K562 (cell line): ENCODE measurements at regions not wholly inside any gene's neighbourhood (a gene's known extent, or its start where the extent isn't known, plus 50 kb on each side); places are given as distances from the start of the nearest gene placed in this dataset.

Experiments used
- ATAC-seq: fragments of 200-7000 bp; cut with Tn5 transposase; 3 replicates; pipeline ENCODE4 v1.9.1; 2020; ENCODE audit warnings: moderate library complexity
- BruUV-seq: library from RNA; stranded (reverse); fragments of 400-500 nt; replicated peaks from 2 replicates; lab custom pipeline; 2021; lab: Mats Ljungman, UMichigan
- CTCF ChIA-PET: fragments of 300-600 bp; formaldehyde crosslinking; extraction: SDS; loops from one replicate; lab custom pipeline; 2021; ENCODE audit warnings: low intra/inter-chr PET ratio; lab: Yijun Ruan, JAX
- POLR2A ChIA-PET: fragments of 300-600, 350-650 bp; sonication (Branson Sonifier 250); formaldehyde crosslinking; extraction: SDS; loops from one replicate; lab custom pipeline; 2021; ENCODE audit warnings: antibody characterized with exemption, inconsistent platforms; lab: Yijun Ruan, JAX
- DNase-seq, 4 experiments: peaks; one replicate each; pipeline versions ENCODE4 v3.0.0 to v3.0.0-alpha.2; 2011 to 2018; ENCODE audit warnings: low spot score in 3 of 4, mixed read lengths in 3 of 4; ENCODE audit errors: extremely low read depth in 1 of 4
- FAIRE-seq: peaks from 2 replicates; lab custom pipeline; 2011; peaks lifted over from hg19 to GRCh38; lab: Jason Lieb, UNC
- H2AFZ ChIP-seq: 2 replicates; pipeline ENCODE4 v1.6.0; 2011; ENCODE audit warnings: low read depth, low read length, control low read depth, inconsistent platforms
- H3K27ac ChIP-seq: fragments of 200-600 bp; 3 replicates; pipeline ENCODE4 v1.8.0; 2011; ENCODE audit warnings: low read depth, mild to moderate bottlenecking, control low read depth, inconsistent platforms, low read length, moderate library complexity, mixed read lengths; ENCODE audit errors: extremely low read depth
- H3K27me3 ChIP-seq, 2 experiments: fragments of 300-600 bp in 1 of 2; 2 replicates in 1 of 2; 3 replicates in 1 of 2; pipeline versions ENCODE4 v1.6.0 to v1.8.0; 2011; ENCODE audit warnings: inconsistent platforms in 2 of 2, low read length in 2 of 2, mild to moderate bottlenecking in 1 of 2, mixed read lengths in 1 of 2, moderate library complexity in 1 of 2; ENCODE audit not compliant: control insufficient read depth in 2 of 2, insufficient read depth in 2 of 2
- H3K36me3 ChIP-seq: fragments of 300-600 bp; 3 replicates; pipeline ENCODE4 v1.8.0; 2011; ENCODE audit warnings: mild to moderate bottlenecking, low read length, inconsistent platforms; ENCODE audit not compliant: control insufficient read depth, insufficient read depth
- H3K4me1 ChIP-seq, 2 experiments: fragments of 200-600 bp in 1 of 2; replicated peaks in 1 of 2; 2 replicates in 1 of 2; 3 replicates in 1 of 2; pipeline versions ENCODE4 v1.5.1 to v1.8.0; 2011; ENCODE audit warnings: inconsistent platforms in 2 of 2, low read length in 2 of 2, mild to moderate bottlenecking in 1 of 2, mixed read lengths in 1 of 2, moderate library complexity in 1 of 2; ENCODE audit not compliant: control insufficient read depth in 2 of 2, insufficient read depth in 2 of 2
- H3K4me2 ChIP-seq: 2 replicates; pipeline ENCODE4 v1.6.1; 2011; ENCODE audit warnings: low read length, control low read depth, inconsistent platforms, mixed read lengths; ENCODE audit not compliant: insufficient read depth
- H3K4me3 ChIP-seq: fragments of 200-600 bp; sonication (generic), shearing (Covaris generic); 2 replicates; pipeline ENCODE4 v1.5.1; 2016; ENCODE audit warnings: control low read depth, inconsistent platforms
- H3K79me2 ChIP-seq: fragments of 200-600 bp; 3 replicates; pipeline ENCODE4 v1.8.0; 2011; ENCODE audit warnings: low read length, inconsistent platforms; ENCODE audit not compliant: control insufficient read depth, insufficient read depth
- H3K9ac ChIP-seq, 2 experiments: 2 replicates each; pipeline versions ENCODE4 v1.6.0 to v1.6.1; 2011; ENCODE audit warnings: low read depth in 2 of 2, low read length in 2 of 2, control low read depth in 1 of 2, inconsistent platforms in 1 of 2, mild to moderate bottlenecking in 1 of 2, mixed read lengths in 1 of 2; ENCODE audit not compliant: insufficient read depth in 1 of 2
- H3K9me1 ChIP-seq: one replicate; pipeline ENCODE4 v1.6.0; 2011; ENCODE audit warnings: inconsistent platforms, mild to moderate bottlenecking, low read length, moderate library complexity; ENCODE audit not compliant: control insufficient read depth, insufficient read depth
- H3K9me3 ChIP-seq: replicated peaks from 2 replicates; pipeline ENCODE4 v1.5.1; 2011; ENCODE audit warnings: low read depth, low read length, inconsistent platforms; ENCODE audit not compliant: control insufficient read depth, insufficient read depth
- H4K20me1 ChIP-seq: replicated peaks from 2 replicates; pipeline ENCODE4 v1.6.1; 2011; ENCODE audit warnings: low read length, inconsistent platforms, mixed read lengths; ENCODE audit not compliant: control insufficient read depth, insufficient read depth
- CXXC5 ChIP-seq: fragments of 250-450 bp; sonication (Bioruptor Pico); IDR thresholded peaks from 2 replicates; pipeline ENCODE4 v1.8.0; 2022; ENCODE audit warnings: inconsistent platforms, mild to moderate bottlenecking, moderate library complexity
- DDX20 ChIP-seq: fragments of 450-650 bp; IDR thresholded peaks from 2 replicates; pipeline ENCODE4 v1.6.1; 2016; ENCODE audit warnings: missing genetic modification characterization, low read depth, mild to moderate bottlenecking, missing compliant biosample characterization, moderate library complexity
- EWSR1 ChIP-seq: fragments of 450-650 bp; IDR thresholded peaks from 2 replicates; pipeline ENCODE4 v1.6.1; 2018; ENCODE audit warnings: borderline replicate concordance, mild to moderate bottlenecking, low read depth, moderate library complexity; ENCODE audit not compliant: partially characterized antibody
- FIP1L1 ChIP-seq: fragments of 200-400 bp; formaldehyde crosslinking; IDR thresholded peaks from 2 replicates; pipeline ENCODE4 v1.6.1; 2018; ENCODE audit warnings: mild to moderate bottlenecking, low read depth, low read length; ENCODE audit not compliant: poor library complexity, severe bottlenecking
- JUND ChIP-seq, 2 experiments: IDR thresholded peaks; 2 replicates in 1 of 2; 3 replicates in 1 of 2; pipeline ENCODE4 v1.6.1; 2011; ENCODE audit warnings: borderline replicate concordance in 2 of 2, low read depth in 2 of 2, low read length in 2 of 2, improper control_type of control experiment in 1 of 2, missing biosample characterization in 1 of 2, missing genetic modification characterization in 1 of 2, missing genetic modification reagents in 1 of 2
- RBBP5 ChIP-seq: fragments of 200-600 bp; sonication (generic); IDR thresholded peaks from 2 replicates; pipeline ENCODE4 v1.6.1; 2012; ENCODE audit warnings: borderline replicate concordance, mild to moderate bottlenecking, low read length, control low read depth, inconsistent platforms; ENCODE audit not compliant: insufficient read depth, poor library complexity, severe bottlenecking
- SRSF7 ChIP-seq: fragments of 200-400 bp; formaldehyde crosslinking; optimal IDR thresholded peaks from 2 replicates; pipeline ENCODE3; 2017; ENCODE audit warnings: mild to moderate bottlenecking, low read depth, low read length
- ZNF644 ChIP-seq: fragments of 200-800 bp; sonication (Bioruptor generic); IDR thresholded peaks from 2 replicates; pipeline ENCODE4 v1.6.1; 2016; ENCODE audit warnings: low read depth, missing genetic modification characterization, missing compliant biosample characterization
- in situ Hi-C: fragments of 300-500 bp; cut with MboI; formaldehyde crosslinking; loops from 4 replicates; pipeline ENCODE4 v1.15.0; 2018; ENCODE audit warnings: inconsistent platforms, mixed read lengths
- intact Hi-C: fragments of 100-400 bp; cut with micrococcal nuclease; formaldehyde crosslinking; loops from 2 replicates; pipeline ENCODE4 v1.14.2; 2022
- TF ChIP-seq, protein P1 (sequence below): sonication (generic); formaldehyde crosslinking; IDR thresholded peaks from 2 replicates; pipeline ENCODE4 v1.8.1; 2023; ENCODE audit warnings: mild to moderate bottlenecking, missing genetic modification reagents
- TF ChIP-seq, protein P2 (sequence below): fragments of 250-450 bp; sonication (Bioruptor Pico); IDR thresholded peaks from 2 replicates; pipeline ENCODE4 v1.9.0; 2021; ENCODE audit warnings: mild to moderate bottlenecking, inconsistent platforms
- TF ChIP-seq, protein P3 (sequence below), 2 experiments: fragments of 450-650 bp in 1 of 2; sonication (generic) in 1 of 2; formaldehyde crosslinking in 1 of 2; IDR thresholded peaks in 1 of 2; conservative IDR thresholded peaks in 1 of 2; 2 replicates each; pipeline versions ENCODE4 v1.6.1 to v1.8.1; 2016 to 2023; ENCODE audit warnings: mild to moderate bottlenecking in 2 of 2, moderate library complexity in 2 of 2, inconsistent platforms in 1 of 2, missing genetic modification reagents in 1 of 2

DNA sequence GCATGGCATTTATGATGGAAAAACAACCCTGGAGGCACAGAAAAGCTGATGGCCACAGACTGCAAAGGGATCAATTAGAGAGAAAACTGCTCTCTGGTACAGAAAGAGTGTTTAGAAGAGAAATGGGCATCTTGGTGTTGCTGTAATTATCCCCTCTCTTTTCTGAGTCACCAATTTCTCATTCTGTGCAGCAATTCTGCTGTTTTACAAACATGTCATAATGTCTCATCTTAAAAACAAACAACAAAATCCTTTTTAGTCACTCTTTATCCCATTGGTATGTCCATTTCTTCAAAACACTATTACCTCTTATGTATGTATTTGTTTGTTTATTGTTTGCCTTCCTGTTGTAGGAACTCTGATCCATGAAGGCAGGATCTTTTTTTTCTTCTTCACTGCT lies 73.9 kb upstream of the HK2 start:
- in situ Hi-C loops: no loop called here
- Histone ChIP-seq H3K4me1 (no peaks in the 10 kb centered on the region), H3K27ac (no peak overlapping the region), H3K9ac (no peak overlapping the region), H3K9me3 (no peaks in the 10 kb centered on the region), H2AFZ (no peak overlapping the region)
- no peak for ATAC-seq
- intact Hi-C loops: no loop called here
- POLR2A ChIA-PET: no interaction called here
- CTCF ChIA-PET: no interaction called here
- TF ChIP-seq, protein P1, sequence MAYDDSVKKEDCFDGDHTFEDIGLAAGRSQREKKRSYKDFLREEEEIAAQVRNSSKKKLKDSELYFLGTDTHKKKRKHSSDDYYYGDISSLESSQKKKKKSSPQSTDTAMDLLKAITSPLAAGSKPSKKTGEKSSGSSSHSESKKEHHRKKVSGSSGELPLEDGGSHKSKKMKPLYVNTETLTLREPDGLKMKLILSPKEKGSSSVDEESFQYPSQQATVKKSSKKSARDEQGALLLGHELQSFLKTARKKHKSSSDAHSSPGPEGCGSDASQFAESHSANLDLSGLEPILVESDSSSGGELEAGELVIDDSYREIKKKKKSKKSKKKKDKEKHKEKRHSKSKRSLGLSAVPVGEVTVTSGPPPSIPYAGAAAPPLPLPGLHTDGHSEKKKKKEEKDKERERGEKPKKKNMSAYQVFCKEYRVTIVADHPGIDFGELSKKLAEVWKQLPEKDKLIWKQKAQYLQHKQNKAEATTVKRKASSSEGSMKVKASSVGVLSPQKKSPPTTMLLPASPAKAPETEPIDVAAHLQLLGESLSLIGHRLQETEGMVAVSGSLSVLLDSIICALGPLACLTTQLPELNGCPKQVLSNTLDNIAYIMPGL (CRISPR knock-in tag): no peak
- TF ChIP-seq DDX20 (no peak), EWSR1 (no peak), SRSF7 (no peak), RBBP5 (no peak), CXXC5 (CRISPR knock-in tag) (no peak), ZNF644 (tag) (no peak), FIP1L1 (no peak), JUND (IDR thresholded peaks at IDR 0.05; ENCODE audit: borderline replicate concordance, low read depth, low read length) (no peak), JUND (tag; IDR thresholded peaks at IDR 0.05; ENCODE audit: borderline replicate concordance, low read depth, low read length) (no peak)
- TF ChIP-seq, protein P2, sequence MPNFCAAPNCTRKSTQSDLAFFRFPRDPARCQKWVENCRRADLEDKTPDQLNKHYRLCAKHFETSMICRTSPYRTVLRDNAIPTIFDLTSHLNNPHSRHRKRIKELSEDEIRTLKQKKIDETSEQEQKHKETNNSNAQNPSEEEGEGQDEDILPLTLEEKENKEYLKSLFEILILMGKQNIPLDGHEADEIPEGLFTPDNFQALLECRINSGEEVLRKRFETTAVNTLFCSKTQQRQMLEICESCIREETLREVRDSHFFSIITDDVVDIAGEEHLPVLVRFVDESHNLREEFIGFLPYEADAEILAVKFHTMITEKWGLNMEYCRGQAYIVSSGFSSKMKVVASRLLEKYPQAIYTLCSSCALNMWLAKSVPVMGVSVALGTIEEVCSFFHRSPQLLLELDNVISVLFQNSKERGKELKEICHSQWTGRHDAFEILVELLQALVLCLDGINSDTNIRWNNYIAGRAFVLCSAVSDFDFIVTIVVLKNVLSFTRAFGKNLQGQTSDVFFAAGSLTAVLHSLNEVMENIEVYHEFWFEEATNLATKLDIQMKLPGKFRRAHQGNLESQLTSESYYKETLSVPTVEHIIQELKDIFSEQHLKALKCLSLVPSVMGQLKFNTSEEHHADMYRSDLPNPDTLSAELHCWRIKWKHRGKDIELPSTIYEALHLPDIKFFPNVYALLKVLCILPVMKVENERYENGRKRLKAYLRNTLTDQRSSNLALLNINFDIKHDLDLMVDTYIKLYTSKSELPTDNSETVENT (CRISPR knock-in tag): no peak
- TF ChIP-seq, protein P3, sequence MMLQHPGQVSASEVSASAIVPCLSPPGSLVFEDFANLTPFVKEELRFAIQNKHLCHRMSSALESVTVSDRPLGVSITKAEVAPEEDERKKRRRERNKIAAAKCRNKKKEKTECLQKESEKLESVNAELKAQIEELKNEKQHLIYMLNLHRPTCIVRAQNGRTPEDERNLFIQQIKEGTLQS (IDR thresholded peaks at IDR 0.05): no peak
- TF ChIP-seq, protein P3 (CRISPR knock-in tag; conservative IDR thresholded peaks at IDR 0.05): no peak
- TF ChIP-seq, all 486 proteins: peak for 0
- H3K9me1 ChIP-seq: no peaks in the 10 kb centered on the region
- no peak overlapping the region for H3K4me2 ChIP-seq
- H3K36me3 ChIP-seq: no peaks in the 10 kb centered on the region
- FAIRE-seq (no peak), DNase-seq (no peak)
- no TSS peak for BruUV-seq
- no peaks in the 10 kb centered on the region for H4K20me1 ChIP-seq
- H3K27me3 ChIP-seq: peaks cover 3 to 17% of the 10 kb centered on the region in 2 experiments; a peak in 4 of 5 replicates
- no peaks in the 10 kb centered on the region for H3K79me2 ChIP-seq
- H3K4me3 ChIP-seq: no peak overlapping the region
